KMS-11 (cell line): ENCODE measurements at regions not wholly inside any gene's neighbourhood (a gene's known extent, or its start where the extent isn't known, plus 50 kb on each side); places are given as distances from the start of the nearest gene placed in this dataset.

ENCODE experiments used
- H2AFZ ChIP-seq: fragments of 200-600 bp; sonication (generic); 2 replicates; pipeline ENCODE4 v1.6.1; 2016; ENCODE audit warnings: antibody characterized with exemption, mixed run types, low read depth
- H3K27ac ChIP-seq: fragments of 200-600 bp; sonication (generic); 2 replicates; pipeline ENCODE4 v1.6.1; 2016; ENCODE audit warnings: mild to moderate bottlenecking, mixed run types
- H3K27me3 ChIP-seq: fragments of 200-600 bp; sonication (generic); 2 replicates; pipeline ENCODE4 v1.6.1; 2017; ENCODE audit warnings: mild to moderate bottlenecking, low read depth, mixed run types, moderate library complexity; ENCODE audit not compliant: insufficient read depth
- H3K36me3 ChIP-seq: fragments of 200-600 bp; sonication (generic); 2 replicates; pipeline ENCODE4 v1.6.1; 2017; ENCODE audit warnings: mild to moderate bottlenecking, mixed run types; ENCODE audit not compliant: insufficient read depth
- H3K4me1 ChIP-seq: fragments of 200-600 bp; sonication (generic); 2 replicates; pipeline ENCODE4 v1.6.1; 2016; ENCODE audit warnings: mild to moderate bottlenecking, low read depth, mixed run types; ENCODE audit not compliant: poor library complexity, severe bottlenecking
- H3K4me2 ChIP-seq: fragments of 200-600 bp; sonication (generic); 2 replicates; pipeline ENCODE4 v1.7.0; 2016; ENCODE audit warnings: mild to moderate bottlenecking, mixed run types
- H3K4me3 ChIP-seq: fragments of 200-600 bp; sonication (generic); IDR thresholded peaks from 2 replicates; pipeline ENCODE4 v1.6.1; 2017; ENCODE audit warnings: low read depth, low read length, mixed read lengths; ENCODE audit not compliant: insufficient read depth
- H3K79me2 ChIP-seq: fragments of 200-600 bp; sonication (generic); 2 replicates; pipeline ENCODE4 v1.6.1; 2016; ENCODE audit warnings: low read depth, mixed run types; ENCODE audit not compliant: insufficient read depth
- H3K9ac ChIP-seq: fragments of 200-600 bp; sonication (generic); 2 replicates; pipeline ENCODE4 v1.6.1; 2016; ENCODE audit warnings: mild to moderate bottlenecking, mixed run types
- H4K20me1 ChIP-seq: fragments of 200-600 bp; sonication (generic); 2 replicates; pipeline ENCODE4 v1.6.1; 2016; ENCODE audit warnings: mild to moderate bottlenecking, mixed run types; ENCODE audit not compliant: insufficient read depth
- TF ChIP-seq, protein P1 (sequence below): fragments of 200-600 bp; sonication (generic); conservative IDR thresholded peaks from 2 replicates; pipeline ENCODE4 v1.6.1; 2017; ENCODE audit warnings: low read depth, mild to moderate bottlenecking, antibody characterized with exemption, low read length, moderate library complexity, mixed read lengths

- no peak overlapping the region for H3K4me3 ChIP-seq
- no peaks in the 10 kb centered on the region for H3K27me3 ChIP-seq
- H4K20me1 ChIP-seq = no peaks in the 10 kb centered on the region
- no peak overlapping the region for H3K4me2 ChIP-seq
- H3K9ac ChIP-seq = no peak overlapping the region
- H3K27ac ChIP-seq = no peak overlapping the region
- TF ChIP-seq, protein P1, sequence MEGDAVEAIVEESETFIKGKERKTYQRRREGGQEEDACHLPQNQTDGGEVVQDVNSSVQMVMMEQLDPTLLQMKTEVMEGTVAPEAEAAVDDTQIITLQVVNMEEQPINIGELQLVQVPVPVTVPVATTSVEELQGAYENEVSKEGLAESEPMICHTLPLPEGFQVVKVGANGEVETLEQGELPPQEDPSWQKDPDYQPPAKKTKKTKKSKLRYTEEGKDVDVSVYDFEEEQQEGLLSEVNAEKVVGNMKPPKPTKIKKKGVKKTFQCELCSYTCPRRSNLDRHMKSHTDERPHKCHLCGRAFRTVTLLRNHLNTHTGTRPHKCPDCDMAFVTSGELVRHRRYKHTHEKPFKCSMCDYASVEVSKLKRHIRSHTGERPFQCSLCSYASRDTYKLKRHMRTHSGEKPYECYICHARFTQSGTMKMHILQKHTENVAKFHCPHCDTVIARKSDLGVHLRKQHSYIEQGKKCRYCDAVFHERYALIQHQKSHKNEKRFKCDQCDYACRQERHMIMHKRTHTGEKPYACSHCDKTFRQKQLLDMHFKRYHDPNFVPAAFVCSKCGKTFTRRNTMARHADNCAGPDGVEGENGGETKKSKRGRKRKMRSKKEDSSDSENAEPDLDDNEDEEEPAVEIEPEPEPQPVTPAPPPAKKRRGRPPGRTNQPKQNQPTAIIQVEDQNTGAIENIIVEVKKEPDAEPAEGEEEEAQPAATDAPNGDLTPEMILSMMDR = no peak
- H3K4me1 ChIP-seq = no peaks in the 10 kb centered on the region
- H2AFZ ChIP-seq = no peak overlapping the region
- no peaks in the 10 kb centered on the region for H3K79me2 ChIP-seq
- no peaks in the 10 kb centered on the region for H3K36me3 ChIP-seq
Measured at GRCh38 chr14:40099316-40099715, 667.1 kb upstream of the FBXO33 start.

- H3K4me3 ChIP-seq = no peak overlapping the region
- no peaks in the 10 kb centered on the region for H4K20me1 ChIP-seq
Measured at GRCh38 chr14:40098468-40098867, 666.2 kb upstream of the FBXO33 start.

DNA sequence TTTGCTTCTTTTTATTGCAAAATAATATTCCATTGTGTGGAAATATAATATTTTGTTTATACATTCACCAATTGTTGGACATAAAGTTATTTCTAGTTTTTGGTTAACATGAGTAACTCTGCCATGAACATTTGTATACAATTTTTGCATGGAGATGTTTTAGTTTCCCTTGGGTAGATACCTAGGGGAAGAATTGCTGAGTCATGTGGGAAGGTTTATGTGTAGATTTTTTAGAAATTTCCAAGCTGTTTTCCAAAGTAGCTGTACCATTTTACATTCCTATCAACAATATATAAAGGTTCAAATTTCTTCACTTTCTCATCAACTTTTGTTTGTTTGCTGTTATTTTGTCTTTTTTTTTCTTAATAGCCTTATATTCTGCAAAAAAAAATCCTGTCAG lies 664.7 kb upstream of the FBXO33 start:
- no peaks in the 10 kb centered on the region for H3K27me3 ChIP-seq
- TF ChIP-seq, protein P1 = no peak
- no peak overlapping the region for H3K4me3 ChIP-seq
- no peaks in the 10 kb centered on the region for H4K20me1 ChIP-seq
- H3K9ac ChIP-seq = no peak overlapping the region
- no peaks in the 10 kb centered on the region for H3K79me2 ChIP-seq
- no peak overlapping the region for H3K27ac ChIP-seq
- no peaks in the 10 kb centered on the region for H3K4me1 ChIP-seq
- H3K36me3 ChIP-seq = no peaks in the 10 kb centered on the region
- no peak overlapping the region for H3K4me2 ChIP-seq
- H2AFZ ChIP-seq = no peak overlapping the region

More at GRCh38 chr14:40098468-40098867, 666.2 kb upstream of the FBXO33 start:
- Histone ChIP-seq H3K27me3 (no peaks in the 10 kb centered on the region), H2AFZ (no peak overlapping the region), H3K9ac (no peak overlapping the region), H3K36me3 (no peaks in the 10 kb centered on the region), H3K27ac (no peak overlapping the region), H3K4me1 (no peaks in the 10 kb centered on the region), H3K79me2 (no peaks in the 10 kb centered on the region), H3K4me2 (no peak overlapping the region)
- TF ChIP-seq, protein P1 = no peak

- H3K36me3 ChIP-seq = no peaks in the 10 kb centered on the region
- H3K4me3 ChIP-seq = no peak overlapping the region
- H4K20me1 ChIP-seq = no peaks in the 10 kb centered on the region
- H3K4me2 ChIP-seq = no peak overlapping the region
- no peak overlapping the region for H3K9ac ChIP-seq
- no peaks in the 10 kb centered on the region for H3K79me2 ChIP-seq
- no peak overlapping the region for H2AFZ ChIP-seq
- H3K4me1 ChIP-seq = no peaks in the 10 kb centered on the region
- H3K27me3 ChIP-seq = no peaks in the 10 kb centered on the region
- TF ChIP-seq, protein P1 = no peak
- H3K27ac ChIP-seq = no peak overlapping the region
Measured at GRCh38 chr14:40093800-40094199, 661.6 kb upstream of the FBXO33 start.
